ENCODE measurements at regions not wholly inside any gene's neighbourhood (a gene's known extent, or its start where the extent isn't known, plus 50 kb on each side); places are given as distances from the start of the nearest gene placed in this dataset.
A peak's percentile ranks its signal among the peaks of the same experiment; 100 is the strongest.

GRCh38 chr15:96390986-96391385, 60.5 kb downstream of the NR2F2 start:
- no peak for DNase-seq (ENCODE audit: low spot score)

DNA sequence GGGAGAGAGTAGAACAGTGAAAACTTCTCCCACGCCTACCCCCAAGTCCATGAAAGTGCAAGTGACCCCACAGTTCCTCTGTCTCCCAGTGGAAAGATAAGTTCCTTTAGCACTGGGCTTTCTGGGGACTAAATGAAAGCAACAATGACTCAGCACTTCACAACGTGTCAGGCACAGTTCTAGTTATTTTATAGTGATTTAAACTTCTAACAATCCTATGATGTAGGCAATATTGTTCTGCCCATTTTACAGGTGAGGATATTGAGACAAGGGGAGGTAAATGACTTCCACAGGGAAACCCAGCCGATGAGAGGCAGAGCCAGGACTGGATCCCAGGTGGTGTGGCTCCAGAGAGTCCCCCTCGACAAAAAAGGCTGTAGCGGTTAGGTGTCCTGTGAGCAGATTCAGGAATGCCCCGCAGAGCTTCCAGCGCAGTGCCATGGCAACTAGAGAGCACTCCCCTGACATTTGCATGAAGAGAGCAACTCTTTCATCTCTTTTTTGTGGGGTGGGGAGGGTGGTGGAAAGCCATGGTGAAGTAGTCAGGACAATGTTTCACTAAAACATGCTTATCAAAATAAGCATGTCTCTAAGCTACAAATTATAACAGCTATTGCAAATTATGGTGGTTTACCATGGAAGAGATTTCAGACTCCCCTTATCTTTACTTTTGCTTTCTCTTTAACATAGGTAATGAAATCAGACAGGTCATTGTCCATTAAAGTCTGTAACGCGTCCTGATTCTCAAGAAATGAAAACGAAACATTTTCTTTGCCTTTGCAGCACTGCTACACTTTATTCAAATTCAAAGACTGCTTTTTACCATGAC, 62.1 kb downstream of the NR2F2 start:
- DNase-seq (ENCODE audit: low spot score), result no peak

DNA sequence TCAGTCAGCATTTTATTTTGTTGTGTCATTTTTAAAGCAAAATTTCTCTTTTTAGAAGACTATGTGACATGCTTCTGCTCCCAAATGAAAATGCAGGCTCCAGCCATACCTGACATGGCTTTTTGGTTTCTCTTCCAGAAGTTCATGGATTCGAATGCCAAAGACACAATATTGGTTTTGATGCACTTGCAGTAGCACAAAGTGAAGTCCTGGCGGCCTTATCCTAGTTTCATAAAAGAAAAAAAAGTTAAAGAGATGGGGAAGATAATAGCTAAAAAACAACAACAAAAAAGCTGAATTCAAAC, 62.7 kb downstream of the NR2F2 start:
- no peak for DNase-seq (ENCODE audit: low spot score)

DNA sequence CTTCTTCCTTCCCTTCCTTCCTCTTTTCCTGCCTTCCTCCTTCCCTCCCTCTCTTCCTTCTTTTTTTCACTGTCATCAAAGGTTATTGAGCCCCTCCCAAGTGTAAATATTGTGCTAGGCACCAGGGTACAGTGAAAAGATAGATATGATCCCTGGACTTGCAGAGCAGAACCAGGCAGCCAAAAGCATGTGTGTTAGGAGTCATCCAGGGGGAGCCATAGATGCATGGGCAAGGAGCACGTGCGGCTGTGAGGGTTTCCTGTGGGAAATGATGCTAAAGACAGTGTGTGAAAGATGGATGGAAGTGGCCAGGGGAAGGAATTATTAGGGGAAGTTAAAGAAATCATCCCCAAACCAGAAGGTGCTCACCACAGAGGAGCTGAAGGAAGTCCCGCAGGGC, 65.2 kb downstream of the NR2F2 start:
- no peak for DNase-seq (ENCODE audit: low spot score)

GRCh38 chr15:96398776-96399175, 68.3 kb downstream of the NR2F2 start:
- DNase-seq (ENCODE audit: low spot score), result no peak

DNA sequence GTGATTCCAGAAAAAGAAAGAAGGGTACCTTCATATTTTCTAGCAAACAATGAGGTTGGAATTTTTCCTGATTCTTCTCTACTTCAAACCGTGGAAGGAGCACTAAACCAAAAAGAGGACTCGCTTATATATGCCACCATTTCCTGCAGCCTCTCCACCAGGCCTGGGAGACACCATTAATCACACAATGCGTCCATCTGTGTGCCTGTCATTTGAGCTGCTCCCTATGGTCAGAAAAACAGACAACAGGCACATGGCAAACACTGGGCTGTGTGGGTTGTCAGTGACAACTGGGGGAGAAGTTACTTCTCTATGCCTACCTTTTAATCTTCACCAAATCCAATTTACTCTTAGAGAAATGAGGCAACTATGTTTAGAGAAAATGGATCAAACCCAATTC, 71.9 kb downstream of the NR2F2 start:
- no peak for DNase-seq (ENCODE audit: low spot score)

DNA sequence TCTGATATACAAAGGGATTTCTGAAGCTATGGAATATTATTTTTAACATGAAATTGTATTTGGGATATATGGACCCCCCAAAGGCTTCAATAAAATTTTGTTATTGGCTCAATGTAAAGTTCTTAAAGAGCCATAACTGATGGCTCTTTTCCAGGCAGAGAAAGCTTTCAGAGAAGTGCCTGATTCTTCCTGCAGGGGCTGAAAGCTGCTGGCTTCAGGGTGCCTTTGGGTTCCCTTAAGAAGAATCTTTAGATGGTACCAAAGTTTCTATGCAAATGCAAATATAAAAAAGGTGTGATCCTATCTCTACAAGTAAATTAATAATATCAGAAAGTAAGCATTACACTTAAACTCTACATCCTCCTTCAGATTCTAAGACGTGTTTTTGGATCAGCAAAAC, 72.6 kb downstream of the NR2F2 start:
- DNase-seq (ENCODE audit: low spot score), result no peak

DNA sequence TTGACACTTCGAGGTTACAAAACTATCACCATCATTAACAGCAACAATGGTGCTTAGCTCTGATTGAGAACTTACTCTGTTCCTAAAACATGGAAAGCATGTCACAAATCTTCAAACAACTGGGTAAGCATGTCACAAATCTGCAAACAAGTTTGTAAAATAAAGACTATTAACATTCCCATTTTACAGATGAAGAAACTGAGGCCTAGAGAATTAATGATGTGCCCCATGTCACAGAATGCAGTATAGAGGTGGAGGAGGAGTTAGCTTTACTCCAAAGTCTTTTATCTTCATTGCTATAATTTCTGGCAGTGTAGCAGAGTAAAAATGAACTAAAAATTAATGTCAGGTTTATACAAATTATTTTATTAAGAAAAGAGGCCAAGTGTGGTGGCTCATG, 73.4 kb downstream of the NR2F2 start:
- no peak for DNase-seq (ENCODE audit: low spot score)

GRCh38 chr15:96404560-96404959, 74.1 kb downstream of the NR2F2 start:
- DNase-seq (ENCODE audit: low spot score), result no peak

DNA sequence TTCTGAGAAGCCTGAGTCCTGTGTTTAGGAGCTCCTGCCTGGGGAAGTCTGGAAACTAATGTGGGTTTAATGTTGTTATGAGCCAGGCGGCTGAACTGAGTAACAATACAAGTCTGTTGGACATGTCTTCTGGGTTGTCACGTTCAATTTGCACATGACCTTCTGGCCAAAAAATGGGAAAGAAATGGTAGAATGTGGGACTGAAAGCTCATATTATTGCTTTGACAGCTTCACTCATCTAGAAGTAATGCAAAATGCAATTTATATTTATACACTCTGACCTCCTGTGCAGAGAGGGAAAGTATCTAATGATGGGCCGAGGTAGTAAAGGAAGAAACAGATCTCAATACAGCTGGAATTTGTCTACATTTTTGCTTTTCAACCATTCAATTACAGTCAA, 75.8 kb downstream of the NR2F2 start:
- no peak for DNase-seq (ENCODE audit: low spot score)

GRCh38 chr15:96406701-96407100, 76.2 kb downstream of the NR2F2 start:
- DNase-seq (ENCODE audit: low spot score), result no peak

GRCh38 chr15:96407482-96407881, 77.0 kb downstream of the NR2F2 start:
- DNase-seq (ENCODE audit: low spot score), result no peak

DNA sequence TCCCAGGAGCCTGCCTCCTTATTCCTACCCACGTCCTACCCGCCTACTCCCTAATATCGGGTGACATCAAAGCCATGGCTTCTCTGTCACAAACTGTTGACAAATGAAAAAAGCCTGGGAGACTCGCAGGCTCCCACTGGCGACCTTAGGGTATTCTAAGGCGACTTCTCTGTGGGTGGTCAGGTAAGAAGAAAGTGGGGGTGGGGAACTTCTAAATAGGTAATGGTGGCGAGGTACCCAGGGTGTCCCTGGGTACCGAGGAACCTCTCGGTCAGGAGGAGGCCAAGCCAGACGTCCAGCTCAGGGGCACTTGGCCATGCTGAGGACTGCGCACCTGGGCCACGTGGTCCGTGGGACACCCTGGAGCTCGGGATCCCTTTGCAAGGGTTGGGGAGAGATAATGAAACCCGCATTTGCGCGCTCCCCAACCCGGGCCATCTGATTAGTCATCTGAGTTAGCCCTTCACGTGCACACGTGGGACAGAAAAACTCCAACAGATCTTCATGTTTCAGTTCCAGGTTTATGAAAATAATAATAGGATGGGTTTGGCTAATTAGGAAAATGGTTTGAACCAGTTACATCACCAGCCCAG, 78.2 kb downstream of the NR2F2 start:
- DNase-seq (ENCODE audit: low spot score), result no peak

GRCh38 chr15:96409215-96410138, 79.0 kb downstream of the NR2F2 start:
- DNase-seq (ENCODE audit: low spot score), result peak; percentile 59

GRCh38 chr15:96410175-96411055, 79.9 kb downstream of the NR2F2 start:
- DNase-seq (ENCODE audit: low spot score), result no peak

DNA sequence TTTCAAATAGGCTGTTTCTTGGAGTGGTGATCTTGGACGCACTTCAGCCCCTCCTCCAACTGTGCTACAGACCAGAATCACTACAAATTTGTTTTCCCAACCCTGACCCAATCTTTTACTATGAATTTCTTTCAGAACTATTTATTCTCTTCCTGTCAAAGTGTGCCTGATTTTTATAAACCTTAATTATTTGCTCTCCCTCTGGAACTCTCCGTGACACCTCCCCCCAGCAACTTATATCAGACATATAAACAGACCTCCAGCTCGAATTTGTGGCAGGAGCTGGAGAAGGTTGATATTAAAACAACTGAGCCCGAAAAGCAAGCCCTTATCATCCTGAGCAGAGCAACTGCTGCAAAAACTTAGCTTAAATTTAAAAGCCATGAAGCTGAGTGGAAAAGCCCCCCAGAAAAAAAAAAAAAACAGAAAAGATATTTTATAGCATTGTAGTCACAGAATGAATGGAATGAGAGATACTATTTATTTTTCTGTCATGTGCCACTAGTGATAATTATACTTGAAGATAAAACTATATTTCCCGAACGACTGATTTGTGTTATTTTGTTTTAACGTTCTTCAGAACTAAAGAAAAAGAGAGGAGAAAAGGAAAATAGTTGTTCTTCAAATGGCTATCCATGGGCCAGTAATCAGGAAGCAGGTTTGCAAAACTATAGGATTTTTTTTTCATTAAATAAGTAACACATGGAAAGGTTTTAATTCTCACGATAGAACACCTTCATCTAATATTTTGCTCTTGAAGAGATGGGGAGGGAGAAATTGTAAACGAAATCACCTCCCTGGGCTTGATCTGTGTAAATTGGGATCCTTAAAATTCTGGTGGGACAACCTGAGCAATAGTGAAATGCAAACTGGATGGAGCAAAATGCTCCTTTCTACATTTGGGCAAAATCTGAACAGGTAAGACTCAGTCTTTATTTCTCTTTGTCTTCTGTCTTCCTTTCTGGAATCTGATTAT, 80.8 kb downstream of the NR2F2 start:
- DNase-seq (ENCODE audit: low spot score), result no peak

GRCh38 chr15:96412045-96412905, 81.8 kb downstream of the NR2F2 start:
- no peak for DNase-seq (ENCODE audit: low spot score)

GRCh38 chr15:96412906-96413231, 82.4 kb downstream of the NR2F2 start:
- no peak for DNase-seq (ENCODE audit: low spot score)

DNA sequence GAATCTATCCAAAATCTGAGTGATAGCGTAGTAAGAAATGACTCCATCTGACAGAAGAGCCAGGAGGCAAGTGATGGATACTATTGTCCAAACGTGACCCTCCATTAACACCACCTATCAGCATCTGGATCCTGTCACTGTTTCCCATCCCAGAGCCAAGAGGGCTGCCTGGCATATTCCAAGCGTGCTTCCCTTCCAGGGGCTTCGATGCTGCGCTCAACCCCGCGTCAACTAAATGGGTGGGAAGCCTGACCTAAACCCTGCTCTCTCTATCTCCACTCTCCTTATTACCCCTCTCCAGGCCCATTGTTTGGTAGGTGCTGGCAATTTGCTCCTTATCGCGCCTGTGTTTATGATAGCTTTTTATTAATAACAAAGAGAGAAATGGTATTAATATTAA, 83.2 kb downstream of the NR2F2 start:
- DNase-seq (ENCODE audit: low spot score), result no peak

- no peak for DNase-seq (ENCODE audit: low spot score)
Measured at GRCh38 chr15:96414875-96415274, 84.4 kb downstream of the NR2F2 start.

Data from HuH-7.5 (cell line).